Loucy (cell line): ENCODE measurements at regions not wholly inside any gene's neighbourhood (a gene's known extent, or its start where the extent isn't known, plus 50 kb on each side); places are given as distances from the start of the nearest gene placed in this dataset.

Experiments
- EZH2phosphoT487 ChIP-seq: fragments of 200-600 bp; IDR thresholded peaks from 2 replicates; pipeline ENCODE4 v1.6.1; 2018; ENCODE audit warnings: antibody characterized with exemption, mild to moderate bottlenecking, moderate library complexity, borderline replicate concordance
- TF ChIP-seq, protein P1 (sequence below): fragments of 200-600 bp; sonication (generic); conservative IDR thresholded peaks from 2 replicates; pipeline ENCODE4 v1.5.1; 2014; ENCODE audit warnings: mild to moderate bottlenecking, antibody characterized with exemption, low read length

DNA sequence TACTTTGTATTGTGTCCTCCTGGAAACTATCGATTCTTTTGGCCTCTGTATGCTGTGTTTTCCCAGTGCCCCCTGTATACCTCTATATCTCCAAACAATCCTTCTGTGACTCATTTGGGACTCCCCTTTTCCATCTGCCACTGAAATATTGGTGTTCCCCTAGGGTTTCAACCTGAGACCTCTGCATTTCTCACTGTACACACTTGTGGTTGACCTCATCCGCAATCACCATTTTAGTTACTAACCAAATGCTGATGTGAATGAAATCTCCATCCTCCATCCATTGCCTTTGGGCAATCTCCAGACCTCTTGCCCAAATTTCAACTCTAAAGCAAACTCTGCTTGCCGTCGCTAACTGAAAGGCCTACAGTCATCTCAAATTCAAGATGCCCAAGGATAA is 190.6 kb upstream of the PLET1 start:
- TF ChIP-seq, protein P1, sequence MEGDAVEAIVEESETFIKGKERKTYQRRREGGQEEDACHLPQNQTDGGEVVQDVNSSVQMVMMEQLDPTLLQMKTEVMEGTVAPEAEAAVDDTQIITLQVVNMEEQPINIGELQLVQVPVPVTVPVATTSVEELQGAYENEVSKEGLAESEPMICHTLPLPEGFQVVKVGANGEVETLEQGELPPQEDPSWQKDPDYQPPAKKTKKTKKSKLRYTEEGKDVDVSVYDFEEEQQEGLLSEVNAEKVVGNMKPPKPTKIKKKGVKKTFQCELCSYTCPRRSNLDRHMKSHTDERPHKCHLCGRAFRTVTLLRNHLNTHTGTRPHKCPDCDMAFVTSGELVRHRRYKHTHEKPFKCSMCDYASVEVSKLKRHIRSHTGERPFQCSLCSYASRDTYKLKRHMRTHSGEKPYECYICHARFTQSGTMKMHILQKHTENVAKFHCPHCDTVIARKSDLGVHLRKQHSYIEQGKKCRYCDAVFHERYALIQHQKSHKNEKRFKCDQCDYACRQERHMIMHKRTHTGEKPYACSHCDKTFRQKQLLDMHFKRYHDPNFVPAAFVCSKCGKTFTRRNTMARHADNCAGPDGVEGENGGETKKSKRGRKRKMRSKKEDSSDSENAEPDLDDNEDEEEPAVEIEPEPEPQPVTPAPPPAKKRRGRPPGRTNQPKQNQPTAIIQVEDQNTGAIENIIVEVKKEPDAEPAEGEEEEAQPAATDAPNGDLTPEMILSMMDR: no peak
- TF ChIP-seq EZH2phosphoT487: no peak
